Erythroblast (primary cell): ENCODE measurements at regions not wholly inside any gene's neighbourhood (a gene's known extent, or its start where the extent isn't known, plus 50 kb on each side); places are given as distances from the start of the nearest gene placed in this dataset.

Experiments used
- DNase-seq, 2 experiments: peaks; one replicate each; lab custom pipeline; 2025; lab: John Stamatoyannopoulos, UW
- GATA1 ChIP-seq: IDR thresholded peaks from 2 replicates; pipeline ENCODE4 v1.6.1; 2011; ENCODE audit warnings: low read depth, mild to moderate bottlenecking, control low read depth, low read length, moderate library complexity
- POLR2A ChIP-seq: IDR thresholded peaks from 2 replicates; pipeline ENCODE4 v1.6.1; 2011; ENCODE audit warnings: mild to moderate bottlenecking, low read length

DNA sequence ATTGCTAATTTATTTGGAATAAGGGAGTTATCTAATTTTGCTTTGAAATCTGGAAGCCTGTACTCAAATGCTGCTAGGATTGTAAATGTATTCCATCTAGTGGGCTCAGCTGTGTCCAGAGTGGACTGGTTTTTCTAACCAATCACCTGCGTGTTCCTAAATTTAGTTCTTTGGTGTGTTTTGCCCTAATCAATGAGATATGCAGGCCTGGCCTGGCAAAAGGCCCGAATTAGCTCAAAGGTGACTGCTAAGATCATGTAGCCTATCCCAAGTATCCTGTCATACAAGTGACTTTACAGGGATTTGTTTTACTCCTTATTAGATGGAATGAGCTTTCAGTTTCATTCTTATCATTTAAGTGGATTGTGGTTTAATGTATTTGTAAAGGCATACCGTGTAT, 51.3 kb upstream of the ARMC2 start:
- TF ChIP-seq POLR2A (no peak), GATA1 (no peak)
- no peak for DNase-seq

DNA sequence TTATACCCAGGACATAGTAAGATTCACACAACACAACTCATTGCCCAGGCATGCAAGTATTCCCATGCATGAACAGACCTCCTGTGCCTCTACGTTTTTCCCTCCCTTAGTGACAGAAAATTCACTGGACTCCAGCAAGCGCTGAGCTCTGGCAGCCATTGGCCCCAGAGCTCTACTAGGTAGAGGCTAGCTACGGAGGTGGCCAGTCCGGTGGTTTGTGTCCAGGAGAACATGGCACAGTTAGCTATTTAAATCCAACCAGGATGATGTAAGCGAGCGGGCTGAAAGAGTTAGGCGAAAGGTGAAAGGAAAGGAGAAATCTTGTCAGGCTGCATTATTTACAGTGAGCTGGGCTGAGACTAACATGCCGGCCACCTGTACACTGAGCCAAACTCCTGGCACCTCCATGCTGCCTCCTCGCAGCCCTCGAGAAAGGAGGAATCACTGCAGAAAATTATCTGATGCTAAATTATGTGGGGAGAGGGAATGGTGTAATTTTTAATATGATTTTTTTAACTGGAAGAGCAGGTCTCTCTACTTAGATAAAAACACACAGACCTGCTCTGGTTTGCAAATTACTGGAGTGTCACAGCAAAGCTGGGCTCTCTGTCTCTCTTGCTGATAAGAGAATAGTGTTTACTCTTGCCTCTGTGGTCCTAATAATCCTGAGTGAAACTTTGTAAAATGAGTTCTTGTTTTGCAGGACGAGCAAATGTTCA, 50.1 kb upstream of the ARMC2 start:
- TF ChIP-seq GATA1 (no peak), POLR2A (no peak)

More for the DNA sequence above, 50.1 kb upstream of the ARMC2 start:
- DNase-seq = no peak
